GM12878 (cell line): ENCODE measurements at regions not wholly inside any gene's neighbourhood (a gene's known extent, or its start where the extent isn't known, plus 50 kb on each side); places are given as distances from the start of the nearest gene placed in this dataset.

Source experiments
- ATAC-seq: fragments of 200-7000 bp; cut with Tn5 transposase; 3 replicates; pipeline ENCODE4 v1.9.1; 2020; ENCODE audit warnings: mild to moderate bottlenecking, moderate library complexity
- BruUV-seq: library from RNA; stranded (reverse); fragments of 400-500 nt; replicated peaks from 2 replicates; lab custom pipeline; 2021; lab: Mats Ljungman, UMichigan
- CTCF ChIA-PET: fragments of 300-600 bp; sonication (Branson Sonifier 250); formaldehyde crosslinking; extraction: SDS; loops from one replicate; lab custom pipeline; 2021; ENCODE audit warnings: inconsistent platforms; lab: Yijun Ruan, JAX
- POLR2A ChIA-PET: fragments of 350-600 bp; formaldehyde crosslinking; extraction: SDS; loops from one replicate; lab custom pipeline; 2021; ENCODE audit warnings: inconsistent platforms; lab: Charles Lee
- RAD21 ChIA-PET: fragments of 300-600 bp; sonication (Branson Sonifier 250); formaldehyde crosslinking; loops from one replicate; lab custom pipeline; 2023; ENCODE audit warnings: antibody characterized with exemption; ENCODE audit not compliant: unreplicated experiment; lab: Charles Lee
- SMC1A ChIA-PET: fragments of 300-600 bp; sonication (Branson Sonifier 250); formaldehyde crosslinking; loops from one replicate; lab custom pipeline; 2023; ENCODE audit not compliant: unreplicated experiment, uncharacterized antibody; lab: Charles Lee
- DNase-seq: peaks from one replicate; pipeline ENCODE4 v3.0.0-alpha.2; 2011; ENCODE audit warnings: low read depth, low spot score
- FAIRE-seq: peaks from 3 replicates; lab custom pipeline; 2011; peaks lifted over from hg19 to GRCh38; lab: Jason Lieb, UNC
- H2AFZ ChIP-seq: 2 replicates; pipeline ENCODE4 v1.6.0; 2011; ENCODE audit warnings: low read depth, low read length, control low read depth; ENCODE audit not compliant: control insufficient read depth
- H3K27ac ChIP-seq: 2 replicates; pipeline ENCODE4 v1.5.1; 2011; ENCODE audit warnings: control low read depth; ENCODE audit not compliant: control insufficient read depth, insufficient read depth
- H3K27me3 ChIP-seq, 2 experiments: replicated peaks in 1 of 2; 2 replicates each; pipeline versions ENCODE4 v1.6.0 to v1.6.1; 2011; ENCODE audit warnings: low read length in 1 of 2; ENCODE audit not compliant: control insufficient read depth in 2 of 2, insufficient read depth in 2 of 2
- H3K36me3 ChIP-seq, 2 experiments: 2 replicates each; pipeline ENCODE4 v1.5.1; 2011; ENCODE audit warnings: low read length in 1 of 2; ENCODE audit not compliant: control insufficient read depth in 2 of 2, insufficient read depth in 2 of 2
- H3K4me1 ChIP-seq: 2 replicates; pipeline ENCODE4 v1.6.1; 2011; ENCODE audit warnings: mild to moderate bottlenecking, low read length, moderate library complexity, mixed read lengths; ENCODE audit not compliant: control insufficient read depth, insufficient read depth
- H3K4me2 ChIP-seq: 2 replicates; pipeline ENCODE4 v1.6.0; 2011; ENCODE audit warnings: control low read depth; ENCODE audit not compliant: control insufficient read depth, insufficient read depth
- H3K4me3 ChIP-seq: fragments of 200-600 bp; sonication (generic); 2 replicates; pipeline ENCODE4 v1.5.1; 2016
- H3K79me2 ChIP-seq: 2 replicates; pipeline ENCODE4 v1.6.0; 2011; ENCODE audit warnings: low read length; ENCODE audit not compliant: control insufficient read depth, insufficient read depth
- H3K9ac ChIP-seq: 2 replicates; pipeline ENCODE4 v1.8.0; 2011; ENCODE audit warnings: low read length, control low read depth, mixed read lengths; ENCODE audit not compliant: control insufficient read depth, insufficient read depth
- H3K9me3 ChIP-seq: replicated peaks from 3 replicates; pipeline ENCODE4 v1.5.1; 2011; ENCODE audit warnings: mild to moderate bottlenecking, low read length; ENCODE audit not compliant: control insufficient read depth, insufficient read depth
- H4K20me1 ChIP-seq: 2 replicates; pipeline ENCODE4 v1.6.0; 2011; ENCODE audit not compliant: control insufficient read depth, insufficient read depth
- BHLHE40 ChIP-seq, 2 experiments: fragments of 450-650 bp in 1 of 2; IDR thresholded peaks; 2 replicates each; pipeline ENCODE4 v1.6.1; 2011 to 2017; ENCODE audit warnings: low read depth in 2 of 2, borderline replicate concordance in 1 of 2, improper control_type of control experiment in 1 of 2, low read length in 1 of 2, mild to moderate bottlenecking in 1 of 2
- CHD4 ChIP-seq: fragments of 200-600 bp; sonication (generic); IDR thresholded peaks from 2 replicates; pipeline ENCODE4 v1.6.1; 2016; ENCODE audit warnings: mild to moderate bottlenecking
- E2F8 ChIP-seq: fragments of 450-650 bp; IDR thresholded peaks from 2 replicates; pipeline ENCODE4 v1.6.1; 2018; ENCODE audit warnings: mild to moderate bottlenecking, low read depth, moderate library complexity; ENCODE audit not compliant: partially characterized antibody
- EED ChIP-seq: sonication (generic); IDR thresholded peaks from 2 replicates; pipeline ENCODE4 v1.6.1; 2016; ENCODE audit warnings: antibody characterized with exemption, low read depth
- ETV6 ChIP-seq, 2 experiments: fragments of 450-650 bp in 1 of 2; IDR thresholded peaks in 1 of 2; conservative IDR thresholded peaks in 1 of 2; 2 replicates each; pipeline ENCODE4 v1.6.1; 2014; ENCODE audit warnings: antibody characterized with exemption in 1 of 2, borderline replicate concordance in 1 of 2, low read depth in 1 of 2, mild to moderate bottlenecking in 1 of 2, moderate library complexity in 1 of 2
- NFYA ChIP-seq: IDR thresholded peaks from 2 replicates; pipeline ENCODE4 v1.6.1; 2011; ENCODE audit warnings: low read depth, mild to moderate bottlenecking, low read length, improper control_type of control experiment, borderline replicate concordance
- RELB ChIP-seq: fragments of 450-650 bp; IDR thresholded peaks from 2 replicates; pipeline ENCODE4 v1.6.1; 2017; ENCODE audit warnings: low read depth, mild to moderate bottlenecking, moderate library complexity
- SMC3 ChIP-seq: IDR thresholded peaks from 2 replicates; pipeline ENCODE4 v1.6.1; 2011; ENCODE audit warnings: low read length, improper control_type of control experiment, borderline replicate concordance
- SP1 ChIP-seq: IDR thresholded peaks from one replicate; pipeline ENCODE4 v1.6.1; 2011; ENCODE audit warnings: low read depth, low read length
- SREBF1 ChIP-seq: IDR thresholded peaks from 2 replicates; pipeline ENCODE4 v1.6.1; 2012; ENCODE audit warnings: mild to moderate bottlenecking, low read length
- WGBS: methylation state at CpG from one replicate; pipeline ENCODE4 v1.1.6; 2016; ENCODE audit warnings: low lambda C conversion rate; ENCODE audit not compliant: insufficient replicate concordance, insufficient coverage; ENCODE audit errors: missing lambda C conversion rate; 5-methylcytosine and 5-hydroxymethylcytosine counted together
- in situ Hi-C: fragments of 300-500 bp; cut with MboI; formaldehyde crosslinking; loops from 9 replicates; pipeline ENCODE4 v1.14.3; 2018; ENCODE audit warnings: mixed read lengths
- intact Hi-C: fragments of 100-400 bp; cut with micrococcal nuclease; formaldehyde crosslinking; loops from one replicate; pipeline ENCODE4 v1.14.2; 2022; ENCODE audit not compliant: unreplicated experiment

- Histone ChIP-seq H4K20me1 (no peaks in the 10 kb centered on the region), H2AFZ (no peak overlapping the region), H3K4me3 (no peak overlapping the region), H3K27ac (no peak overlapping the region), H3K4me2 (no peak overlapping the region), H3K9me3 (no peaks in the 10 kb centered on the region), H3K9ac (no peak overlapping the region), H3K4me1 (no peaks in the 10 kb centered on the region), H3K79me2 (no peaks in the 10 kb centered on the region), H3K36me3 (no peaks in the 10 kb centered on the region), H3K27me3 (no peaks in the 10 kb centered on the region)
- in situ Hi-C loops = no loop called here
- no peak for TF ChIP-seq ETV6 (conservative IDR thresholded peaks at IDR 0.05 in 1 of 2, IDR thresholded peaks at IDR 0.05 in 1 of 2; ENCODE audit: borderline replicate concordance in 1 of 2, low read depth in 1 of 2)
- TF ChIP-seq SP1 = no peak
- WGBS = 24% methylated on average over 5 of the region's 5 CpGs
- ChIA-PET SMC1A (no interaction called here), RAD21 (no interaction called here), CTCF (no interaction called here), POLR2A (no interaction called here)
- DNase-seq = no peak
- intact Hi-C loops = no loop called here
- FAIRE-seq = no peak
- no peak for ATAC-seq
- BruUV-seq = no TSS peak
These were observed 141.2 kb upstream of the GMNC start for GRCh38 chr3:191003742-191004141.

GRCh38 chr3:190996181-190996775, 133.8 kb upstream of the GMNC start:
- Histone ChIP-seq H3K36me3 (no peaks in the 10 kb centered on the region), H3K27ac (no peak overlapping the region), H3K79me2 (no peaks in the 10 kb centered on the region), H2AFZ (no peak overlapping the region), H3K4me2 (no peak overlapping the region), H3K4me1 (no peaks in the 10 kb centered on the region), H3K9me3 (no peaks in the 10 kb centered on the region), H3K27me3 (no peaks in the 10 kb centered on the region; a peak in 1 of 4 replicates), H3K9ac (no peak overlapping the region), H4K20me1 (no peaks in the 10 kb centered on the region), H3K4me3 (no peak overlapping the region)
- no peak for FAIRE-seq
- POLR2A ChIA-PET = no interaction called here
- in situ Hi-C loops (no loop called here), intact Hi-C loops (no loop called here)
- RAD21 ChIA-PET = no interaction called here
- ATAC-seq = peak; percentile 40; the same call in 2 of the 3 replicates
- no peak for DNase-seq
- CTCF ChIA-PET = no interaction called here
- BruUV-seq = no TSS peak
- WGBS = 16% methylated on average over 3 of the region's 3 CpGs
- SMC1A ChIA-PET = no interaction called here
- no peak for TF ChIP-seq SMC3
- no peak for TF ChIP-seq BHLHE40 (IDR thresholded peaks at IDR 0.05; ENCODE audit: borderline replicate concordance in 1 of 2, low read depth in 2 of 2, low read length in 1 of 2)
- TF ChIP-seq EED = no peak
- no peak for TF ChIP-seq CHD4
- no peak for TF ChIP-seq RELB
- no peak for TF ChIP-seq ETV6 (conservative IDR thresholded peaks at IDR 0.05 in 1 of 2, IDR thresholded peaks at IDR 0.05 in 1 of 2; ENCODE audit: borderline replicate concordance in 1 of 2, low read depth in 1 of 2)
- no peak for TF ChIP-seq NFYA
- TF ChIP-seq E2F8 = no peak
- TF ChIP-seq SREBF1 = no peak
